Middle frontal gyrus (tissue), 1 donor: ENCODE measurements at regions not wholly inside any gene's neighbourhood (a gene's known extent, or its start where the extent isn't known, plus 50 kb on each side); places are given as distances from the start of the nearest gene placed in this dataset.
"Not testable (repeated sequence)": the region's sequence is repeated elsewhere in the genome, so short reads cannot be mapped to it uniquely, and the experiment has no call there.

Source experiments
- DNase-seq: peaks from one replicate; pipeline ENCODE4 v3.0.0-alpha.2; 2015; ENCODE audit warnings: low spot score; ENCODE audit errors: extremely low spot score

DNA sequence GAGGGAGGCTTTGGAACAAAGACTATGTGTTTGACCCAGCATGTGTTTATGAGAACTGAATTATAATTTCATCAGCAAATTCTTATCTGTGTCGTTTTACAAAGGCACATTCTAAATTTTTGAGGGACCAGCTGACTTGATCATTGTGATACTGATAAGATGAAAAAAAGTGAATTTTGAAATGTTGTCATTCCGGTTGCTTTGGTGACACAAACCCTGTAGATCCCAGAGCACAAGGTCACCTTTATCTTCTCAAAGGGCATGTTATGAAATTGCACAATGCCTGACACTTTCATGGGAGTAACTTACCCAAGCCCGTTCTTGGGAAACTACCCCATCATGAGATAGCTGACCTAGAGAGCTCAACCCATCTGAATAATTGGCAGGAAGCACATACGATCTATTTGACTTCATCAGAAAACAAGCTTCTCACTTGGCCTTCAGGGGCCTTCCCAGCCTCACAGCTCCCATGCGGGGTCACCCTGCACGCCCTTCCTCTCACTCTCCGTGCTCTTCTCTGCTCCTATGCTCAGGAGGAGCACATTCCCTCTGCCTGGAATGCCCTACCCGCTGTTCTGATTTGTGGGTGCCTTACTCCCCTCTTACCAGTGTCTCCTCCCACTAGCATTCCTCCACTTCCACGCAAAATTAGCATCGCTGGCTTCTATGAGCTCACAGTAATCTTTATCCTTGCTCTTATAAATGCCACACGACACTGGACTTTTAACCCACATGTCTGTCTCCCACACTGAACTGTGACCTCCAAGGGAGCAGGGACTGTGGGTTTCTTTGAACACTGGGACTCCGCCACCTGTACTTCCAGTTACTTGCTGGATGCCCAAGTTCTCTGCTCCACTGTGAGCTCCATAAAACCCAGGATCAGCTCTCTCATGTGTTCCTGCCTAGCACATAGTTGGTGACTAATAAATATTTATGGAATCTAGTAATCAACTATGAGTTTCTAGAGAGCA is 555.8 kb upstream of the ID2 start:
- no peak for DNase-seq

DNA sequence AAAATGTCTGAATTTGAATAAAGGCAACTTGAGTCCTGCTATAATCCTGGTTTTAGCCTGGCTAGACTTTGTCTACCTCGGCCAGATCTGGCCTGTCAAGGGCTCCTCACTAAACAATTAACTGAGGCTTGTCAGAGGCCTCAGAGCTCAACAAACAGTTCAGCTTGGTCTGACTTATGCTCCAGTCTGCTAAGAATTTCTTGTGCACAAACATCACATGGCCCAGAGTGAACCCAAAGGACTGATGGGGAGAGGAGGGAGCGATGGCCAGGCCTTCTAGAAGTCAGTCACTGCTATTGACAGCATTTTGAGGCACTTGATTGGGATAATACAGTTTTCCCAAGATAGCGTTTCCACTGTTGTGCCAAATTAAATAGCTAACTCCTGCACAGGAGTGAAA is 555.1 kb upstream of the ID2 start:
- no peak for DNase-seq

DNA sequence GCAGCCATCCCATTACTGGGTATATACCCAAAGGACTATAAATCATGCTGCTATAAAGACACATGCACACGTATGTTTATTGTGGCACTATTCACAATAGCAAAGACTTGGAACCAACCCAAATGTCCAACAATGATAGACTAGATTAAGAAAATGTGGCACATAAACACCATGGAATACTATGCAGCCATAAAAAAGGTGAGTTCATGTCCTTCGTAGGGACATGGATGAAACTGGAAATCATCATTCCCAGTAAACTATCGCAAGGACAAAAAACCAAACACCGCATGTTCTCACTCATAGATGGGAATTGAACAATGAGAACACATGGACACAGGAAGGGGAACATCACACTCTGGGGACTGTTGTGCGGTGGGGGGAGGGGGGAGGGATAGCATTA is 550.4 kb upstream of the ID2 start:
- not testable (repeated sequence) for DNase-seq

DNA sequence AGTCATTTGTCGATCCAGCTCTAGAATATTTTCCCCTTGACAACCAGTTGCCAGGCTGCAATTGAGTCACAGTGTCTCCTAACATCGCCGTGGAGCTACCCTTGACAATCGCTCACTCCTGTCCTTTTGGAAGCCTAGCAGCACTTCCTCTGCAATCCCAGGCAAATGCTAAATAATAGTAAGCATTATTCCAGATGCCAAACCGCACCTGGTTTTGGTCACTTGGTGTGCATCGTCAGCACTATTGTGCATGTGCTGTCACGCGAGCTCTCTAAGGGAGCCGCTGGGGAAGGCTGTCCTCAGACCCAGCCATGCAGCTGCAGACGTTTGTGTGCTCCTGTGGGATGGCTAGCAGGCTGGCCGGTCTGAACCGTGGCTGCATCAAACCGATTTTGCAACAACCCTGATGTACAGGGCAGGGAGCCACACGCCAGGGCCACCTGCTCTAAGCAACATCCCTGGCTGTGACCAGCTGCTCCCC is 549.5 kb upstream of the ID2 start:
- no peak for DNase-seq

DNA sequence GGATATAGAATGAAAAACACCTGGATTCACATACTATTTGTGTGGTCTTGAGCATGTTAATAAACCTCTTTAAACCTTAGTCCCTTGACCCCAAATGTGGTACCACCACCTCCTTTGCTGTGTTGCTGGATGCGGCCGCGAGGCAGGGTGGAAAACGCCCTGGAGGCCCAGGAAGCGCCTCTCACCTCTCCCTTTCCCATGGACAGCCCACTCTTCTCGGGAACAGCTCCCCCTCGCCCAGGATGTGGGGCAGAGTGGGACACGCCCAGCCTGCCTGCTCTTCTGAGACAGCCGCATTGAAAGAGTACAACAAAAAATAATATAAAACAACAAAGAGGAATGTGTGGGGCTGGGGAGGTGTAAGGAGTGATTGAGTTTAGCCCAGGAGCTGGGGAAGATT is 549.0 kb upstream of the ID2 start:
- no peak for DNase-seq

DNA sequence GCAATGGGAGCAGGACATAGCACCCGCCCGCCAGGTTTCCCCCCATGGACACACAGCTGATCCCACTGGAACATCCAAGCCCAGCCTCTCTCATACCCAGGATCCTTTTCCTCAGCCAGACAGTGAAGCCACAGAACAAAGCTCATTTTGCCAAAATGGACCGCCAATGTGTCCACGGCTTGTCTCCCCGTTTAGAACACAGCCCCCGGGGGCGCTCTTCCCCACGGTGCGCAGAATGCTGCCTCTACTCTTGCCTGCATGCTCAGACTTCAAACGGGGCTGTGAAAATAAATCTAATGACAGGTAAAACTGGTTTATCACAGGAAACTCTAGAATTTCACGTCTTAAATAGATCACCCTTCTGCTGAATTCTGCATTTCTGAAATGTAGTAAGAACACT is 548.5 kb upstream of the ID2 start:
- no peak for DNase-seq

DNA sequence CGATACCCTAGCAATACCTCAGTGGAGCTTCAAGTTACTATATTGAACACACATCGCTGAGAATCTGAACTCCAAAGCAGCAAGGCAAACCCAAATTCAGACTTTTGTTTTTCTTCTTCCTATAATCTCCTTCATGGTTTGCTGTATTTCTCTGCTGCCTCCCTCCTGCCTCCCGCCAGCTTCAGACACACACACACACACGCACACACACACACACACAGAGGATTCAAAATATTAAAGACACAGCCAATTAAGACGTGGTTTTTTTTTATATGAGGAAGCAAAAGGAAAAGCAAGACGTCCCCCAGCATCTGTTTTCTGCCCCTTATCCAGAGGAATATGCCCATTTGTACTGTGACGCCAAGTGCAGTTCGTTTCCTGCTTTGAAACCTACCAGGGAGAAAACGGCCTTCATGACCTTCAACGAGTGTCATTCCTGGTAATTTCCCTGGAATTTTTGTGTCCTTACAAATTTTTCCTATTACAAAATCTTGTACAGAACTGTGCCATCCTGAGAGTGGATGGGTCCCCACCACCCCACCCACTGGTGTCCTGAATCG is 547.9 kb upstream of the ID2 start:
- no peak for DNase-seq

DNA sequence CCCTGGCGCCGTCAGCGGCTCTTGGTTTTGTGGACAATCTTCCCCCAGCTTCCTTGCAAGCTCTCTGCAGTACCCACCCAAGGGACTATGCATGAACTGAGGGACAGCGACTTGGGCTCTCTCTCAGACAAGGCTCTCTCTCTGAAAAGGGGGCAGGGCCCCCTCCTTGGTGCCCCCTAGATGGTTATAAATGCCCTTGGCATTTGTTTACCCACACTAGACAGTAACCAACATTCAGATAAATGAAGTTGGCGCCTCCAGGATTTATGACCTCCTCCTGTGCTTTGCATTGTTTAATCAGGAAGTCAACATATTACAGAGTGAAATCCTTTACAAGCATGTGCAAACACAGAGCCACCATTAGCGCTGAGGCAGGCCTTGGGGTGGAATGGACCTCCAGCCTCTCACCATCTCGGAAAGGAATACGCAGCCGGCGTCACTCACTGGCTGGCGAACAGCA is 547.4 kb upstream of the ID2 start:
- no peak for DNase-seq

DNA sequence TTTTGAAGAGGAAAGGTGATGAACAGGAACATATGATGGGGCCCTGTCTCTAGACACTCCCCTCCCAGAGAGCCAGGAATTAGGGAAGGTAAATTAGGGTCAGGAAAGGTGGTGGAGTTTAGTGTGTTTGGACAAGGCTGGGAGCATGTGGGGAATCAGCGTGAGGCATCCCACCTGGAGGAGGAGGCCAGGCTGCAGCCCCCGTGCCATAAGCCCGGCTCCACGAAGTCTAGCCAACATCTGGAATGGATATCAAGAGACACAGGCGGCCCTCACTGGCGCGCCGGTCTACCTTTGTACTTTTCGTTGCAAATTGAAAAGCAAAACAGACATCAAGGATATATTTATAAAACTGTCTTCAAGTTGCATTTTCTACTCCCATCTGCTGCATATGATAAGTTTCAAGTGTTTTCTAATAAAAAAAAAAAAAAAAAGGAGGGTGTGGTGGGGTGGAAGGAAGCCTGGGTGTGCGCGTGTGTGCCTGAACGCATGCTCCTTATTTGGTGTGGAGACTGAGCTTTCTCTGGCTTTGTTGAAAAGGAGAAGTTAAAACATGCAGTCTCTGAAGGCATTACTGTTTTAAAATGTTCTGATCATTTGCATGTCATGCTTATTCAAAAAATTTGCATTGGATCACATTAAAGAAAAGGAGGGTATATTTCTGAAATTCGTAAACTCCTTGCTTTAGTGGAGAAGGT is 546.7 kb upstream of the ID2 start:
- no peak for DNase-seq

DNA sequence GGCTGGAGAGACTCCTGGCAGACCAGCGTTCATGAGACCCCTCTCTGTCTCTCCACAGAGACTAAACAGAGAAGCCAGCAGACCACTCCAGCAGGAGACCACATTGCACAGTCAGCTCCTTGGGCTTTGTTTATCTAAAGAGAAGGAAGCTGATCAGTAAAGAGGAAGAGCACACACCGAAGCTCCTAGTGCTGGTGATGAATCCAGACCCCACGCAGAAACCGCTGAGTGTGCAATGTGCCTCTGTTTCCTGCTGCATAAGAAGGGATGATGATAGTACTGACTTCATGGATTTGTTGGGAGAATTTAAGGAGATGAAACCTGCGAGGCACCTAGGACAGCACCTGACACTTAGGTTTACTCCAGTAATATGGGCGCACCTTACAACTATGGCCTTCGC is 544.1 kb upstream of the ID2 start:
- no peak for DNase-seq

DNA sequence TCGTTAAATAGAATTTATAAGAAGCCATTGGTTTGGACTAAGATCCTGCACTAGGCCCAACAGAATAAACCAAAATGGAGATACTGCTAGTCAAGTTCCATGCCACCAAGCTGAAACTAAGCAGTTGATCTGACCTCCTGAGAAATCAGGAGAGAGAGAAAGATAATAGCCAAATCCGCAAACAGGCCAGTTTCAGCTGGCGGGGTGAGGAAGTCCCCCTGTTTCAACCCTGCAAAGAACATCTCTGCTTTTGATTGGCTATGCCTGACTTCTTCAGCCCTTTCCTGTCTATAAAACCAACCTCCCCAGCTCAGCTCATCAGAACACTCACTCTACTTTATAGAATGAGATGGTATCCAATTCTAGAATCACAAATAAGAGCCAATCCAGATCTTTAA is 543.3 kb upstream of the ID2 start:
- no peak for DNase-seq

DNA sequence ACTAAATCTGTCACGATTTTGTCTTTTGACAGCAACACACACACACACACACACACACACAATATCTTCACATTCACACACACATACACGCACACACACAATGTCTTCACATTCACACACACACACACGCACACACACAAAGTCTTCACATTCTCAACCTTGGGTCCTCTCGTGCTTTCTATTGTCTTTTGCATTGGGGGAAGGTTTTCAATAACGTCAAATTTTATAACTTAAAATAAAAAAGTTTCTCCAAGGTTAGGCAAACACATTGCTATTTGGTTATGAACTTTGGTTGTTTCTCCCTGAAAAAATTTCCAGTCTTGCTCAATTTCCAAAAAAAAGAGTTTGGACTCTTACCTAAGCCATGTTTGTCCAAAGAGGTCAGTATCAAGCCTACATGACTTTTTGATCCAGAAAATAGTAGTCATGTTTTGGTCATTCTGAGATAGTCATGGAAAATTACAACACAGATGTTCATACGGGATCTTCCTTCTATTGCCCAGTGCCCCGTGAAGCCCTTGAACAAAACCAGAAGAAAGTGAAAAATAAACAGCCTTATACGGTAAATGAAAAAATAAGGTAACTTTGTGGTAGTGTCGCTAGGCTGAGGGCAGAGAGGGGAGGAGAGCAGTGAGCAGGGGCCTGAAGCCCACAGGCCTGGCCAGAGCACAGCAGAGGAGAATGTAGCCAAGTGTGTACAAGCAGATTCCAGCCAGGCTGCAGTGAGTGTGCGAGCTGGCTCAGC is 542.8 kb upstream of the ID2 start:
- DNase-seq: no peak

DNA sequence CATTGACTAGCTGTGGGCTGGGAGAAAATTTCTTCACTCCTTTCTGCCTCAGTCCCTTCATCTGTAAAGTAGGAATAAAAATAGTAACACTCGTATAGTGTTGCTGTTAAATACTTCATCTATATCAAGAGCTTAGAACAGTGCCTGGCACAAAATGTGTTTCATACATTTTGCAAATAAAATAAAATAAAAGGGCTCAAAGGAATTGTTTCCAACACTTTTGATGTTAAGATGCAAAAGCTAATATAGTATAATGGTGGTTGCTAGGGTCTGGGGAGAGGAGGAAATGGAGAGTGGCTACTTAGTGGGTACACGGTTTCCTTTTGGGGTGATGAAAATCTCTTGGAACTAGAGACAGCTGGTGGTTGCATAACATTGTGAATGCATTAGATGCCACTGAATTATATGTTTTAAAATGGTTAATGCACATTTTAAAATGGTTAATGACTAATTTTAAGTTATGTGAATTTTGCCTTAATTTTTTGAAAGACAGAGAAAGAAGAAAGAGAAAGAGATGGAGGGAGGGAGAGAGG is 542.1 kb upstream of the ID2 start:
- DNase-seq: no peak

DNA sequence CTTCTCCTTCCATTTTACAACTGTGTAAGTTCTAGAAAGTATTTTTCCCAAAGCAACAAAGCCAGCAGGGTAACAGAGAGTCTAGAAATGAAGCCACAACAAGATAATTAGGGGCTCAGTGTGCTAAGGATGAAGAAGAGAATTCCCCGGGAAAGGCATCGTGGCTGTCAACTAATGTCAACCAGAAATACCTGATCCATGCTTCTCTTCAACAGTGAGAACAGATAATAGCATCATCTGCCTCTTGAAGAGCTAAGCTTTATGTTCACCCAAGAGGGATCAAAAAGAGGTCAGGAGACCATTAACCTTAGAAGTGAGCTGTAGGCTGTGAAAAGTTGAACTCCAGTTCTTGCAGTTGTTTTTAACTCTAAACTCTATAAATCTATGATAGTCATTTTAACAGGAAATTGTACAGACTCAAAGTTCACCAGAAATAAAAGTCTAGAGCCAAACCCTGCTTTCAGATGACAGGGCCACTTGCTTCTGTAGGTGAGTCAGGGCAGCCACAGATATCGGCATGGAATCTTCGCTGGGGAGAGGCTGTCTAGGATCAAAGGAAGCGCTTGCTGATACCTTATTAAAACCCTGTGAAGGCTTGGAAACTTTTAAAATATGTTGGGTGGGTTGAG is 540.7 kb upstream of the ID2 start:
- DNase-seq: no peak

DNA sequence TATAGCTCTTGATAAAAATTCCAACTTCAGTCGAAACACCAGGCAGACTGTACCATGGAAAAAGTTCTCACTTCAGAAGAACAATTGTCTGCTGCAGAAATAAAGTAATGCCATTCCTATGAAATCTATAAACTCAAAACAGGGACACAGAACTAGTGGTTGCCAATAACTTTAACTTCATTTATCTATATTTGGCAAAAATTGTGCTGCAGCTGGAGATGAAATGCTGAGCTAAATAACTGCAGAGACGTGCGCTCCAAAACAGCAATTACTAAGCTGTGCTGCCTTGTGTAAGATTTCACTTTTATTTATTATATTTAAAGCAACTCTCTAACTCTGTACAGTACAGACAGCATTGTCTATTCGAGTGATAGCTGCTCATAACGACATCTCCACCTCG is 540.1 kb upstream of the ID2 start:
- DNase-seq: no peak

DNA sequence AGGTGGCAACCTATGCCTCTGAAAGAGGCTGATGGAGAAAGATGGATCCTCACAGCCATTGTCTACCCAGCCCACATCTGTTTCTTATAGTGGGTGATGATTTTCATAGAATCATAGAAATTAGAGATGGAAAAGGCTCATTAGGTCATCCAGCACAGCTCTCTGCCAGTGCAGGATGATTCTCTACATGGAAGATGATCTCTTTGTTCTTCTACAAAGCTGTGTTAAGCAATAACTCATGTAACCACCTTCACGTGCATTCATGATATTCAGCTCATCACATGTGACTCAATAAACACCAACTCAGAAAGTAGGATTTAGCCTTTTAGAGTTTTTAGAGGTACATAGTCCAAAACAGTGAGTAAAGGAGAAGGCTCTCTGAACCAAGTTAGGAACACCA is 539.4 kb upstream of the ID2 start:
- DNase-seq: no peak

DNA sequence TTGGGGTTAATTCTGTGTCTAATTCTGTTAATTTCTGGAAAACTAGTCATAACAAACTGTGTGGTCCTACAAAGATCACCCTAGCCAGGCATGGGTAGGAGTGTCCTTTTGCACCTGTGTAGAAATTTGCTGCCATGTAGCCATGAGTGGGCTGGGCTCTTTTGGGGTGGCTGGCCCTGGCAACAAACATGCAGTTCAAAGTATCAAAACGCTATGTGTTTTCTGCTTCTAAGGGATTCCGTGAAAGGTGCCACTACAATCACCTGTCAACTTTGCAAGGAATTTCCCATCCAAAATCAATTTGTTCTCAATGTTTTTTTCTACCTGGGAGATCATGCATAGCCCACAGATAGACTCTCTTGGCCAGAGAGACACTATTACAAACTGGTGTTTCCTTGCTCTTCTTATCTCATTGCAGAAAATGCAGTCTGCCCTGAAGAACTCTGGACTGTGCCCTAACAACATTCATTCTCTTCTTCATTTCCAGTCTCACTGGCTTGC is 537.7 kb upstream of the ID2 start:
- DNase-seq: no peak

DNA sequence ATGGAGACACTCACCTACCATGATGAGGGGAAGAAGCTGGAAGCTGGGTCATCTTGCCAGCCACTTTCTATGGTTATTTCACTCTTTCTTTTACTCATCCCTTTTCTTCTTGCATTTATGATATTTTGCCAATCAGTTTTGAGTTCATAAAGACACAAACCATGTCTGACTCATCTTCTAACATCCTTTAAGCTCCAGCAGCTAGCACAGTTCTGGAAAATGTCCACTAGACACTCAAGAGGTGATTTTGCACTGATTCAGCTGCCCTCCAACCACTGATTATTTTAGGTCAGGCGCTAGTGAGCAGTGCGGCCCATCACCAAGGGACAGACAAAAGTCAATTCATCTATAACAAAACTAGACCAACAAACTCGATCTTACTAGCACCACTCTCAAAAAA is 537.1 kb upstream of the ID2 start:
- DNase-seq: no peak

DNA sequence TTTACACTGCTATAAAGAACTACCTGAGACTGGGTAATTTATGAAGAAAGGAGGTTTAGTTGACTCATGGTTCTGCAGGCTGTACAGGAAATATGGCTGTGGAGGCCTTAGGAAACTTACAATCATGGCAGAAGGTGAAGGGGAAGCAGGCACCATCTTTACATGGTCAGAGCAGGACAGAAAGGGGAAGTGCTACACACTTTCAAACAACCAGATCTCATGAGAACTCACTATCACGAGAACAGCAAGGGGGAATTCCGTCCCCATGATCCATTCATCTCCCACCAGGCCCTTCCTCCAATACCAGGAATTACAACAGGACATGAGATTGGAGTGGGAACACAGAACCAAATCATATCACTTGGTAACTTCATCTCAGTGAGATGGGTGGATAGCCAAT is 536.5 kb upstream of the ID2 start:
- DNase-seq: not testable (repeated sequence)

DNA sequence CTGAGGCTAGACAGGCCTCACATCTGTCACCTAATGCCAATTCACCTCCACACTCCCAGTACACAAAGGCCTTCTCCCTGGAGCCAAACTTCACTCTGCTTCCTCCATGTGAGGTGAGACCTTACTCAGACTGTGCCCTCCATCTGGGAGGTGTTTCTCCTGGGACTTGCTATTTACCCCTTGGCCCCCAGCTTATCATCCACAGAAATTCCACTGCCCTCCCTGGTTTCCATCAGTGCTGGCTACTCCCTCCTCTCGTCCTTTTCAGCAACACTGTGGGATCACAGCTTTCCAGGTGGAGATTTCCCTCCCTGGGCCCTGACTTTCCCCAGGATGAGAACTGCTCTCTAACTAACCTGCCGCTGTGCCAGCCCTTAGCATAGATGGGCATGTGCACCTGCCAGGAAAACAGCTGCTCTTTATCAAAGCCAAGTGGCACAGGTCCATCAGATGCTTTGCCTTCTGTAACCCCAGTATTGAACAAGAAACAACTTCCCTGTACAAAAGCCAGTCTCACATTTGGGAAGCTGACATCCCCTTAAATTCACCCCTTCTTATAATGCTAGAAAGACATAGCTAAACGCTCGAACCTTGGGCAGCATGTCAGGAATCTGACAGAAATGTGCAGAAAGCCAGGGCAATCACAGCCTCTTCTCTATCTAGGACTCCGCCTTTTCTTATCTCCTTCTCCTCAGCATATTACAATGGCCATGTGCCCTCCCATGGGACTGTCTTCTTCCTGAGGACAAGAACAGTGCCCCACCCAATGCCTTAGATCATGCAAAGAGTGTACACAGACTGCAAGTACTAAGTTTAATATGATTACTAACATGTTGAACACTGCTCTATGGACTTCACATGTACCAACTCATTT is 535.5 kb upstream of the ID2 start:
- no peak for DNase-seq
